ENCODE measurements at regions not wholly inside any gene's neighbourhood (a gene's known extent, or its start where the extent isn't known, plus 50 kb on each side); places are given as distances from the start of the nearest gene placed in this dataset.

- TF ChIP-seq ELK1 (CRISPR knock-in tag; IDR thresholded peaks at IDR 0.05) (no peak), NR2C2 (CRISPR knock-in tag; IDR thresholded peaks at IDR 0.05) (no peak), NR2C2 (tag; IDR thresholded peaks at IDR 0.05) (no peak), BCLAF1 (IDR thresholded peaks at IDR 0.05; ENCODE audit: borderline replicate concordance in 1 of 2, control insufficient read depth in 1 of 2, low read depth in 2 of 2, low read length in 1 of 2) (no peak), GABPA (tag; conservative IDR thresholded peaks at IDR 0.05; ENCODE audit: low read depth) (no peak), MGA (IDR thresholded peaks at IDR 0.05) (no peak), FOXJ3 (CRISPR knock-in tag; IDR thresholded peaks at IDR 0.05) (no peak), SP1 (CRISPR knock-in tag; IDR thresholded peaks at IDR 0.05) (no peak), MTA3 (IDR thresholded peaks at IDR 0.05; ENCODE audit: borderline replicate concordance) (no peak), CTCF (IDR thresholded peaks at IDR 0.05 in 2 of 3, conservative IDR thresholded peaks at IDR 0.05 in 1 of 3; ENCODE audit: insufficient read depth in 2 of 3, low read depth in 1 of 3, low read length in 3 of 3) (no peak), TFAP4 (CRISPR knock-in tag; IDR thresholded peaks at IDR 0.05; ENCODE audit: borderline replicate concordance) (no peak), SREBF1 (IDR thresholded peaks at IDR 0.05; ENCODE audit: borderline replicate concordance, low read depth, low read length) (no peak), ZNF133 (CRISPR knock-in tag; IDR thresholded peaks at IDR 0.05) (no peak)
These were observed 119.4 kb upstream of the VLDLR start for GRCh38 chr9:2502210-2502609.
